GM10266 (cell line): ENCODE measurements at regions not wholly inside any gene's neighbourhood (a gene's known extent, or its start where the extent isn't known, plus 50 kb on each side); places are given as distances from the start of the nearest gene placed in this dataset.

Experiments
- DNase-seq: peaks from one replicate; pipeline ENCODE4 v3.0.0; 2012; ENCODE audit errors: extremely low spot score
- CTCF ChIP-seq: IDR thresholded peaks from 2 replicates; pipeline ENCODE4 v1.5.1; 2012; ENCODE audit warnings: mild to moderate bottlenecking, low read depth; ENCODE audit not compliant: control insufficient read depth, insufficient read depth; ENCODE audit errors: missing control alignments

DNA sequence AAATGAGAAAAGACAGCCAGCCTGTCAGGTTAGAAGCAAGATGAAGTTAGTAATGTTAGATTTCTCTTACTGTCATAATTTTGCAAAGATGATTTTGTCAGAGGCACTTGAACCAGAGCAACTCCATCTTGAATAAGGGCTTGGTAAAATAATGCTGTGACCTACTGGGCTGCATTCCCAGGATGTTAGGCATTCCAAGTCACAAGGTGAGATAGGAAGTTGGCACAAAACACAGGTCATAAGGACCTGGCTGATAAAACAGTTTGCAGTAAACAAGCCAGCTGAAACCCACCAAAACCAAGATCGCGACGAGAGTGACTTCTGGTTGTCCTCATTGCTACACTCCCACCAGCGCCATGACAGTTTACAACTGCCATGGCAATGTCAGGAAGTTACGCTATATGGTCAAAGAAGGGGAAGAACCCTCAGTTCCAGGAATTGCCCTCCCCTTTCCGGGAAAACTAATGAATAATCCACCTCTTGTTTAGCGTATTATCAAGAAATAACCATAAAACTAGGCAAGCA is 1313.5 kb upstream of the TMEM132C start:
- no peak for DNase-seq
- TF ChIP-seq CTCF = no peak

DNA sequence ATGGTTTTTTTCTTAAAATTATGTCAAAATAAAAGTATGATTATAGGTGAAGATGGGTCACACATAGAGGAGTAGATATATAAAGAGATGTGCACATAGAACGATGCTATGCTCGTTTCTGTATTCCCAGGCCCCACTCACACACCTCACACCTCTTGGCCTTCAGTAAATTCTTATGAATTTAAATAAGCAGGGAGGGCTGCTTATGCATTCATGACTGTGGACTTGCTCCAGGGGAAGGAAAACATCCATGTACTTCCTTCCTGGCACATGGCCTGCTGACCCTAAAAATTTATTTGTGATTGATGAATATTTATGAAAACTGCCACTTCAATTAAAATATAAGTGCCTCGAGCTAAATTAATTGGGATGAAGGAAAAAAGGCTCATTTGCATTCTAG is 1306.7 kb upstream of the TMEM132C start:
- no peak for DNase-seq
- no peak for TF ChIP-seq CTCF

DNA sequence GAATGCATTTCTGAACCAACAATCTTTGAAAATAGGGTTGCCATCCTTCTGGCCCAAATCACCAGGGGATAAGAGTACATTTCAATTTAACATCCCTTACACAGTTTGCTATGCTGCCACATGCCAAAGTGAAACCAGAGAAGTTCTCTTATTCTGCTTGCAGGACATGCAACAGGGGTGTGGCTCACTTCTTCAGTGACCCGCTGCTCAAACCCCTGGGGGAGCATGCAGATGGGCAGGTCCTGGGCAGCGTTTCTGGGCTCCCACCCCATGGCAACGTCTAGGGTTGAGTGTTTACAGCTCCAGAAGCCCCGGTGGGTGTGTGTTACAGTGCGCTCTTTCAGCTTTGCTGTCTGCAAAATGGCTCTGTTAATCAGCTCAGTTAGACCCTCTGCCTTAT is 1306.3 kb upstream of the TMEM132C start:
- no peak for TF ChIP-seq CTCF

GRCh38 chr12:126963825-126964224 is 1303.1 kb upstream of the TMEM132C start:
- DNase-seq = no peak
- no peak for TF ChIP-seq CTCF

More for the DNA sequence above, 1306.3 kb upstream of the TMEM132C start:
- DNase-seq = no peak

GRCh38 chr12:126966498-126966897 is 1300.5 kb upstream of the TMEM132C start:
- no peak for DNase-seq
- TF ChIP-seq CTCF = no peak

DNA sequence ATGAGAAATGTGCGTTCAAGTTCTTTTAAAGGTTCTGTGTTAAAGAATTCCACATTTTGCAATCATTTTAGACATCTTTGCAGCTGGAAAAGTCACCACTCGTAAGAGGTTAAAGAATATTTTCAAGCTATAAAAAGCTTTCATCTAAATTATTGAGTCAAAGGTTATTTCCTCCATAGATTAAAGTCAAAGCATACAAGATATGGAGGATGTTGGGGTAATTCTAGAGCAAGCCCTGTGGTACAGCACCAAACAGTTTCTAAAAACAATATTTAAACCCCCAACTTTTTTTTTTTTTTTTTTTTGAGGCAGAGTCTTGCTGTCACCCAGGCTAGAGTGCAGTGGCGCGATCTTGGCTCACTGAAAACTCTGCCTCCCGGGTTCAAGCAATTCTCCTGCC is 1299.8 kb upstream of the TMEM132C start:
- no peak for TF ChIP-seq CTCF

GRCh38 chr12:126974779-126975178 is 1292.2 kb upstream of the TMEM132C start:
- DNase-seq = no peak

More for the DNA sequence above, 1299.8 kb upstream of the TMEM132C start:
- DNase-seq = no peak

More at GRCh38 chr12:126974779-126975178, 1292.2 kb upstream of the TMEM132C start:
- TF ChIP-seq CTCF = no peak
